ENCODE measurements at regions not wholly inside any gene's neighbourhood (a gene's known extent, or its start where the extent isn't known, plus 50 kb on each side); places are given as distances from the start of the nearest gene placed in this dataset.

DNA sequence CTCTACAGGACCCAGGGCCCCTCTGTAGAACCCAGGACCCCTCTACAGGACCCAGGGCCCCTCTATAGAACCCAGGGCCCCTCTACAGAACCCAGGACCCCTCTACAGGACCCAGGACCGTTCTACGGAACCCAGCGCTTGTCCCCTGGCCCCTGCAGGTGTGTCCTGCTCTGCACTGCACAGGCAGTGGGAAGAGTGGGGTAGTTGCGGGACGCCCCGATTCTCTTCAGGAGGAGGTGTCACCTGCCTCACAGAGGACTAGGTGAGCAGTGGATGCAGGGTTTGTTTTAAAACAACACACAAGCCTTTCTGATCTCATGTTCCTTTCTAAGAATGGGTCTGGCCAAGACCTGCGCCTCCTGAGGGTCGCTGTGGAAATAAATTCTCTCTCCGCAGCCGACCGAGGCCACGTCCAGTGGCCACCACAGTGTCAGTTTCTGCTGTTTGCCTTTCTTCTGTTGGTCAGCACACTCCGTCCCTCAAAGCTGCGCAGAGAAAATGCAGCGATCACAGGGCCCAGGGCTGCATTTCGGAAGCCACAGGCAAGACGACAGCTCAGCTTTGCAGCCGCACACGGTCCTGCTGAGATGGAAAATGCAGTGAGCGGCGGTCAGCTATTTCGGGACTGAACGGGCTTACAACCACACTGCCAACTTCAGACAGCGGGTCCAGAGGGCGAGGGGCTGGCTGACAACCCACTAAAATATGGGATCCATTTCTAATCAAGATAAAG is 135.2 kb downstream of the DLL1 start:
- H3K4me3 ChIP-seq (ENCODE audit: low read depth, low read length): no peak overlapping the region
- TF ChIP-seq, protein P1, sequence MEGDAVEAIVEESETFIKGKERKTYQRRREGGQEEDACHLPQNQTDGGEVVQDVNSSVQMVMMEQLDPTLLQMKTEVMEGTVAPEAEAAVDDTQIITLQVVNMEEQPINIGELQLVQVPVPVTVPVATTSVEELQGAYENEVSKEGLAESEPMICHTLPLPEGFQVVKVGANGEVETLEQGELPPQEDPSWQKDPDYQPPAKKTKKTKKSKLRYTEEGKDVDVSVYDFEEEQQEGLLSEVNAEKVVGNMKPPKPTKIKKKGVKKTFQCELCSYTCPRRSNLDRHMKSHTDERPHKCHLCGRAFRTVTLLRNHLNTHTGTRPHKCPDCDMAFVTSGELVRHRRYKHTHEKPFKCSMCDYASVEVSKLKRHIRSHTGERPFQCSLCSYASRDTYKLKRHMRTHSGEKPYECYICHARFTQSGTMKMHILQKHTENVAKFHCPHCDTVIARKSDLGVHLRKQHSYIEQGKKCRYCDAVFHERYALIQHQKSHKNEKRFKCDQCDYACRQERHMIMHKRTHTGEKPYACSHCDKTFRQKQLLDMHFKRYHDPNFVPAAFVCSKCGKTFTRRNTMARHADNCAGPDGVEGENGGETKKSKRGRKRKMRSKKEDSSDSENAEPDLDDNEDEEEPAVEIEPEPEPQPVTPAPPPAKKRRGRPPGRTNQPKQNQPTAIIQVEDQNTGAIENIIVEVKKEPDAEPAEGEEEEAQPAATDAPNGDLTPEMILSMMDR (conservative IDR thresholded peaks at IDR 0.05; ENCODE audit: low read depth, low read length): no peak
- DNase-seq (ENCODE audit: low read depth): no peak

GRCh38 chr6:170153436-170154319 is 137.2 kb downstream of the DLL1 start:
- TF ChIP-seq, protein P1 (conservative IDR thresholded peaks at IDR 0.05; ENCODE audit: low read depth, low read length): no peak
- no peak overlapping the region for H3K4me3 ChIP-seq (ENCODE audit: low read depth, low read length)
- DNase-seq (ENCODE audit: low read depth): no peak

DNA sequence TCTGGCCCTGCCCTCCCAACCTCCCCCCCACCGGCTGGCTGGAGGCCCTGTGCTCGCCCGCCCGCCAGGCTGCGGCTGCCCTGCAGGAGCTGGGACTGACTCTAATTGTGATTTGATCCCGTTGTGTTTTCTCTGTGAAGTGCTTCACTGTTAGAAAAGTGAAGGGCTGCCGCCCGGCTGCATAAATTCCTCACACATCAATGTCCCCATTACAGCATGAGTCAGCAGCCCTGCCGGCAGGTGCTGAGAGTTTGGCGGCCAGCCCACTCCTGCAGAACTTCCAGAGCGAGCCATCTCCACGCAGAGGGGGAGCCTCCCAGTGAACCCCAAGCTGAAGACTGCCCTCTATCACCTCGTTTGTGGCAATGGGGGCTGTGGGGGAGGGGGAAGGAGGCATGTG is 137.9 kb downstream of the DLL1 start:
- H3K4me3 ChIP-seq (ENCODE audit: low read depth, low read length): no peak overlapping the region
- peak; percentile 7 for DNase-seq (ENCODE audit: low read depth)
- TF ChIP-seq, protein P1 (conservative IDR thresholded peaks at IDR 0.05; ENCODE audit: low read depth, low read length): no peak

- TF ChIP-seq, protein P1 (conservative IDR thresholded peaks at IDR 0.05; ENCODE audit: low read depth, low read length): no peak
- DNase-seq (ENCODE audit: low read depth): no peak
Observed at GRCh38 chr6:170152124-170152926, 138.6 kb downstream of the DLL1 start.

DNA sequence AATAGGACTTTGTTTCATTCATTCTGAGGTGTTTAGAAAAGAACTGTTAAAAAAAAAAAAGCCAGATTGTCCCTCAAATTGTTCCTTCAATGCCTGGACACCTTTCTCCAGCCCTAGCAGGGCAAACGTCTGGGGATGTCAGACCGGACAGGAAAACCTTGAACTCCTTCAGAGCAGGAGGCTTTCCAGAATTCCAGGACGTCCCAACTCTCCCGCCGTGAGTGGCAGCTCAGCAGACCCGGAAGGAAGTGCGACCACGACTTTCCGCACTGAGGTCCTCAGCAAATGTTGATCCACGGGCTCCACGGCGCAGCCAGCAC is 139.1 kb downstream of the DLL1 start:
- no peak for DNase-seq (ENCODE audit: low read depth)
- TF ChIP-seq, protein P1 (conservative IDR thresholded peaks at IDR 0.05; ENCODE audit: low read depth, low read length): no peak
- no peak overlapping the region for H3K4me3 ChIP-seq (ENCODE audit: low read depth, low read length)

More at GRCh38 chr6:170152124-170152926, 138.6 kb downstream of the DLL1 start:
- no peak overlapping the region for H3K4me3 ChIP-seq (ENCODE audit: low read depth, low read length)

DNA sequence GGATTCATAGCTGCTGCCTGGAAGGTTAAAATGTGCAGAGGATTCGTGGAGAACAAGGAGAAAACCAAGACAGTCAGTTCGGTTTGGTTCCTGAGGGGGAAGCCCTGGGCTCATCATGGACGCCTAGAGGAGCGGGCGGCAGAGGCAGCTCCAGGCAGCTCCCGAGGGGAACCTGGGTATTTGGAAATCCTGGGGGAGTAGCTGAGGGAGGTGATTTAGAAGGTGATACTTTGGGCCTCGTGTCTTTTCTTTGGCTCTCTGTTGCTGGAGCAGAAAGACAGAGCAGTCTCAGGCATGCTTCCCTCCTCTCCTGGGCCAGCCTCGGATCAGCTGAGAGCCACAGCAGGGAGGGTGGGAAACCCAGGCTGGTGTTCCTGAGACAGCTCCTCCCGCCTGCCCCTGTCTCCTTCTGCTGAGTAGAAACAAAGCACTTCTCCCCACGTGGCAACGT is 139.5 kb downstream of the DLL1 start:
- DNase-seq (ENCODE audit: low read depth): no peak
- no peak overlapping the region for H3K4me3 ChIP-seq (ENCODE audit: low read depth, low read length)
- TF ChIP-seq, protein P1 (conservative IDR thresholded peaks at IDR 0.05; ENCODE audit: low read depth, low read length): no peak

All from epithelial cell of proximal tubule (primary cell).